ENCODE measurements at regions not wholly inside any gene's neighbourhood (a gene's known extent, or its start where the extent isn't known, plus 50 kb on each side); places are given as distances from the start of the nearest gene placed in this dataset.

DNA sequence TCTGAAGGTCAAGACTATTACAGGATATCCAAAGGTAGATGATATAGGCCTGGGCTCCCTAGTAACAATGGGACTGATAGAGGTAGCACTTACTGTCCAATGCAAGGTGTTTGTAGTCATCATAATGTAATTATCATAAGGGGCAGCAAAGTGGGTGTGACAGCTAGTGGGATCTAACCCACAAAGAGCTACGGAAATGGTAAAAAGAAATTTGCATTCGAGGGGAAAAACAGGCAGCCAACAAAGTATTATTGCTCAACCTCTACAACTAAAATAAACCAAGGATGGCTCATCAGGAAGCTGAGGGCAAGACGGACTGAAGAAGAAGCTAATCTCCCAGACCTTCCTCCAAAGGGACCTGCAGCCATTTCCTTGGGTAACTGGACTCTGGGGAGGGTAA, 211.0 kb downstream of the WDR11 start:
- TF ChIP-seq, protein P1, sequence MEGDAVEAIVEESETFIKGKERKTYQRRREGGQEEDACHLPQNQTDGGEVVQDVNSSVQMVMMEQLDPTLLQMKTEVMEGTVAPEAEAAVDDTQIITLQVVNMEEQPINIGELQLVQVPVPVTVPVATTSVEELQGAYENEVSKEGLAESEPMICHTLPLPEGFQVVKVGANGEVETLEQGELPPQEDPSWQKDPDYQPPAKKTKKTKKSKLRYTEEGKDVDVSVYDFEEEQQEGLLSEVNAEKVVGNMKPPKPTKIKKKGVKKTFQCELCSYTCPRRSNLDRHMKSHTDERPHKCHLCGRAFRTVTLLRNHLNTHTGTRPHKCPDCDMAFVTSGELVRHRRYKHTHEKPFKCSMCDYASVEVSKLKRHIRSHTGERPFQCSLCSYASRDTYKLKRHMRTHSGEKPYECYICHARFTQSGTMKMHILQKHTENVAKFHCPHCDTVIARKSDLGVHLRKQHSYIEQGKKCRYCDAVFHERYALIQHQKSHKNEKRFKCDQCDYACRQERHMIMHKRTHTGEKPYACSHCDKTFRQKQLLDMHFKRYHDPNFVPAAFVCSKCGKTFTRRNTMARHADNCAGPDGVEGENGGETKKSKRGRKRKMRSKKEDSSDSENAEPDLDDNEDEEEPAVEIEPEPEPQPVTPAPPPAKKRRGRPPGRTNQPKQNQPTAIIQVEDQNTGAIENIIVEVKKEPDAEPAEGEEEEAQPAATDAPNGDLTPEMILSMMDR (IDR thresholded peaks at IDR 0.05), result no peak
- no peak for TF ChIP-seq POLR2A (IDR thresholded peaks at IDR 0.05)

All from thyroid gland (tissue), 4 donors.